Heart right ventricle (tissue), 16 donors: ENCODE measurements at regions not wholly inside any gene's neighbourhood (a gene's known extent, or its start where the extent isn't known, plus 50 kb on each side); places are given as distances from the start of the nearest gene placed in this dataset.

Source experiments
- ATAC-seq, 8 donors: fragments of 200-7000 bp; cut with Tn5 transposase; one replicate each; pipeline ENCODE4 v1.9.1; 2020; ENCODE audit warnings: mild to moderate bottlenecking in 8 of 8, moderate library complexity in 8 of 8, moderate number of reproducible peaks in 1 of 8
- DNase-seq, 2 donors: peaks; one replicate each; pipeline ENCODE4 v3.0.0-alpha.2; 2020
- H3K27ac ChIP-seq, 10 donors: fragments of 200-600 bp; sonication (generic) in 2 of 10; one replicate each; pipeline versions ENCODE4 v1.5.0 to v1.8.0; 2020 to 2022; ENCODE audit warnings: mild to moderate bottlenecking in 3 of 10
- H3K27me3 ChIP-seq, 7 donors: fragments of 200-600 bp; one replicate each; pipeline ENCODE4 v1.8.0; 2021 to 2022; ENCODE audit warnings: mild to moderate bottlenecking in 2 of 7
- H3K36me3 ChIP-seq, 9 donors: fragments of 200-600 bp; sonication (generic) in 1 of 9; one replicate each; pipeline versions ENCODE4 v1.5.0 to v1.8.0; 2020 to 2022; ENCODE audit warnings: mild to moderate bottlenecking in 2 of 9
- H3K4me1 ChIP-seq, 9 donors: fragments of 200-600 bp; sonication (generic) in 1 of 9; one replicate each; pipeline versions ENCODE4 v1.5.0 to v1.8.0; 2020 to 2022; ENCODE audit warnings: mild to moderate bottlenecking in 4 of 9
- H3K4me3 ChIP-seq, 10 donors: fragments of 200-600 bp; sonication (generic) in 2 of 10; one replicate each; pipeline versions ENCODE4 v1.5.0 to v1.8.0; 2020 to 2022; ENCODE audit warnings: mild to moderate bottlenecking in 7 of 10, moderate library complexity in 2 of 10
- H3K9me3 ChIP-seq, 11 donors: fragments of 200-600 bp in 10 of 11; sonication (generic) in 2 of 11; one replicate each; pipeline versions ENCODE4 v1.5.0 to v1.8.0; 2013 to 2022; ENCODE audit warnings: mild to moderate bottlenecking in 2 of 11, control low read depth in 1 of 11, moderate library complexity in 1 of 11
- WGBS, 2 donors: extraction: QIAGEN DNeasy Blood & Tissue Kit; methylation state at CpG; one replicate each; pipeline ENCODE4 v1.1.7; 2013; ENCODE audit warnings: inconsistent platforms in 1 of 2; 5-methylcytosine and 5-hydroxymethylcytosine counted together
- intact Hi-C, 10 donors: fragments of 100-400 bp; cut with DNase I; formaldehyde crosslinking; loops; one replicate each; pipeline versions ENCODE4 v1.11.1 to v1.14.2; 2022
- TF ChIP-seq, protein P1 (sequence below), 9 donors: fragments of 200-600 bp; sonication (generic) in 2 of 9; IDR thresholded peaks; one replicate each; pipeline versions ENCODE4 v1.5.0 to v1.8.0; 2021 to 2022; ENCODE audit warnings: antibody characterized with exemption in 9 of 9, mild to moderate bottlenecking in 5 of 9, moderate library complexity in 1 of 9
- donor health status: Arrhythmogenic right ventricular cardiomyopathy.
- donor health status: ischemic (EF 13 %, LVEDD 7.1; RV severe dilation, severe dysfunction).
- donor health status: healthy with polysubstance abuse.
- donor health status: DM: no; HTN: yes; CAD: no.
- donor health status: DM: no; HTN: no; CAD: no.
- donor health status: ischemic (EF 25% LVEDD 6.9; RV normal size, moderate dysfunction).
- donor health status: ischemic (EF 25% LVEDD 5.7; RV mildly dilated, moderate dysfunction).
- donor health status: healthy.
- donor health status: DM: yes; HTN: yes; CAD: no.
- donor health status: Ischemic cardiomyopathy.
- donor health status: ischemic (EF 35%, LVEDD 5.7; RV mildly dilated, moderate dysfunction).
- donor health status: nonischemic (EF 11% LVEDD 7.7; RV severe dilation, severe dysfunction).
- donor health status: DM: yes; HTN: yes; CAD: no.
- donor health status: PGD.
- donor health status: ischemic (EF 29% LVEDD 5.4; RV normal size, mild dysfunction).
- donor health status: nonischemic (EF 23%, LVEDD 6.1; RV moderate dilation, normal function).

DNA sequence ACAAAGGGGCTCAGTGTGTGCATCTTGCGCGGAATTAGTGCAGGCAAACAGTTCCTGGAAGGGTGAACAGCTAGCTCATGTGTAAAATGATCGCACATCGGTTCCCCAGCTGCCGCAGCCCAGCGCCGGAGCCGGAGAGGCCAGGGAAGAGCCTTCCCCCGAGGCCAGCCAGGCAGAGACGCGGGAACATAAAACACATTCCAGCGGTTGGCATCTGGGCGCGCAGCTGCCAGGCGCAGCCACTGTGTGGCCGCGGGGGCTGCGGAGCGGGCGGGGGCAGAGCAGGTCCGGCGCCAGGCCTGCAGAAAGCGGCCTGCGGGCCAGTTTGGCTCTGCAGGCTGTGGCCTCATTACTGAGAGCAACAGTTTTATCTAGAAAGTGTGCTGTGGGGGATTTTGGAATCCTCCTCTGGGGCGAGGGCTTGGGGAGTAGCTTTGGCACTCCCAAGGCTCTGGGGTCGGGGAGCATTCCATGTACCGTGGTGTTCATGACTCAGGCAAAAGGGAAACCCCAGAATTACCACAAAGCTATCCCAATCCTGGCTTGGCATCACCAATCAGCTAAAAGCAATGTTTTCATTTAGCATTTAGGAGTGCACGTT lies 74.3 kb downstream of the SAMD9 start:
- ATAC-seq (peak; percentile 8 to 70 (median 42)), DNase-seq (peak in 1 of 2 donors; percentile 24)
- no peaks in the 10 kb centered on the region for H3K36me3 ChIP-seq
- H3K4me3 ChIP-seq: peak overlapping the region in 8 of 10 donors; percentile 16 to 40 (median 31)
- H3K9me3 ChIP-seq: no peaks in the 10 kb centered on the region
- TF ChIP-seq, protein P1, sequence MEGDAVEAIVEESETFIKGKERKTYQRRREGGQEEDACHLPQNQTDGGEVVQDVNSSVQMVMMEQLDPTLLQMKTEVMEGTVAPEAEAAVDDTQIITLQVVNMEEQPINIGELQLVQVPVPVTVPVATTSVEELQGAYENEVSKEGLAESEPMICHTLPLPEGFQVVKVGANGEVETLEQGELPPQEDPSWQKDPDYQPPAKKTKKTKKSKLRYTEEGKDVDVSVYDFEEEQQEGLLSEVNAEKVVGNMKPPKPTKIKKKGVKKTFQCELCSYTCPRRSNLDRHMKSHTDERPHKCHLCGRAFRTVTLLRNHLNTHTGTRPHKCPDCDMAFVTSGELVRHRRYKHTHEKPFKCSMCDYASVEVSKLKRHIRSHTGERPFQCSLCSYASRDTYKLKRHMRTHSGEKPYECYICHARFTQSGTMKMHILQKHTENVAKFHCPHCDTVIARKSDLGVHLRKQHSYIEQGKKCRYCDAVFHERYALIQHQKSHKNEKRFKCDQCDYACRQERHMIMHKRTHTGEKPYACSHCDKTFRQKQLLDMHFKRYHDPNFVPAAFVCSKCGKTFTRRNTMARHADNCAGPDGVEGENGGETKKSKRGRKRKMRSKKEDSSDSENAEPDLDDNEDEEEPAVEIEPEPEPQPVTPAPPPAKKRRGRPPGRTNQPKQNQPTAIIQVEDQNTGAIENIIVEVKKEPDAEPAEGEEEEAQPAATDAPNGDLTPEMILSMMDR (IDR thresholded peaks at IDR 0.05): no peak
- intact Hi-C loops: loop anchor here in 3 of 10 donors (5.0 to 10.0 kb wide), 3 partner anchors 199 to 359 kb away; partner anchors contain the start of gene CDK6 (in 1 of the 3)
- H3K4me1 ChIP-seq: peaks cover 0 to 5% (median 0%) of the 10 kb centered on the region in 9 donors
- no peaks in the 10 kb centered on the region for H3K27me3 ChIP-seq
- WGBS, 2 donors: 22 to 29% methylated on average over 28 of the region's 28 CpGs
- no peak overlapping the region for H3K27ac ChIP-seq

DNA sequence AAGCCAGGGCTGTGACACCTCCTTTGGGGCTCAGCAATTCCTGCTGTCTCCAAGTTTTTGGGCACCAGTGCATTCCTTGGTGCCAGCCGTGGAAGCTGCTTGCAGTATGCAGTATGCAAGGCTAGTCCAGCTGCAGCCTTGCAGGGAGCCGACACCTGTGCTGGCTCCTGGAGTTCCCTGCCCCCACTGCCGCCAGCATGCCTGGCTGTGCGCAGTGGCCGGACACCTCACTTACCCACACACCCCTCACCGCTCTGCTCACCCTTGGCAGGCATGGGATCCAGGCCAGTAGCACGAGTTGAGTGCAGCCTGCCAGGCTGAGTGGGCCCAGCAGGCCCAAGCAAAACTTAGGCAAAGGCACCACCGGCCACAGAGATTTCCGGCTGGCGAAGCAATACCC lies 77.4 kb downstream of the SAMD9 start:
- H3K36me3 ChIP-seq: no peaks in the 10 kb centered on the region
- ATAC-seq: peak in 6 of 8 donors; percentile 50 to 83 (median 63)
- intact Hi-C loops: loop anchor here in 3 of 10 donors (5.0 to 10.0 kb wide), 3 partner anchors 196 to 356 kb away; partner anchors contain the start of gene CDK6 (in 1 of the 3)

DNA sequence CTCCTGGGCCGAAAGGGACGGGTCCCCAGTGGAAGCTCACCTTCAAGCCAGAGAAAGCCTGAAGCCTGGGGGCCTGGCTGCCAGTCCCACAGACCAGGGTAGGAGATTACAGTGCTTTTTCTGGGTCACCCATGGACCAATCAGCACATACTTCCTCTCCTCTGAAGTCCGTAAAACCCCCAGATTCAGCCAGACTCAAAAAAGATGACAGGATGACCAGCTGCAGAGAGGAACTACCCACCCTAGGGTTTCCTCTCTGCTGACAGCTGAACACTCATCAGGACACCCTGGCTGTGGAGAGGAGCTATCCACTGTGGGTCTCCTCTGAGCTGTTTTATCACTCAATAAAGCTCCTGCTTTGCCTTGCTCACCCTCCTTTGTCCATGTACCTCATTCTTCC lies 78.0 kb downstream of the SAMD9 start:
- no peak for ATAC-seq
- no peaks in the 10 kb centered on the region for H3K27me3 ChIP-seq
- H3K4me3 ChIP-seq: no peak overlapping the region
- H3K36me3 ChIP-seq: no peaks in the 10 kb centered on the region
- peaks cover 0 to 3% (median 0%) of the 10 kb centered on the region in 11 donors for H3K9me3 ChIP-seq
- TF ChIP-seq, protein P1 (IDR thresholded peaks at IDR 0.05): no peak
- DNase-seq: no peak
- WGBS, 2 donors: 72 to 74% methylated on average over 3 of the region's 3 CpGs
- H3K27ac ChIP-seq: no peak overlapping the region
- intact Hi-C loops: loop anchor here in 3 of 10 donors (5.0 to 10.0 kb wide), 3 partner anchors 195 to 355 kb away; partner anchors contain the start of gene CDK6 (in 1 of the 3)
- H3K4me1 ChIP-seq: peaks cover 0 to 5% (median 0%) of the 10 kb centered on the region in 9 donors

More for the DNA sequence above, 77.4 kb downstream of the SAMD9 start:
- peaks cover 0 to 2% (median 0%) of the 10 kb centered on the region in 11 donors for H3K9me3 ChIP-seq
- no peaks in the 10 kb centered on the region for H3K27me3 ChIP-seq
- 84 to 86% methylated on average over 10 of the region's 10 CpGs for WGBS, 2 donors
- H3K4me3 ChIP-seq: no peak overlapping the region
- peaks cover 0 to 5% (median 0%) of the 10 kb centered on the region in 9 donors for H3K4me1 ChIP-seq
- H3K27ac ChIP-seq: no peak overlapping the region
- peak in 1 of 2 donors; percentile 44 for DNase-seq
- TF ChIP-seq, protein P1 (IDR thresholded peaks at IDR 0.05): no peak

DNA sequence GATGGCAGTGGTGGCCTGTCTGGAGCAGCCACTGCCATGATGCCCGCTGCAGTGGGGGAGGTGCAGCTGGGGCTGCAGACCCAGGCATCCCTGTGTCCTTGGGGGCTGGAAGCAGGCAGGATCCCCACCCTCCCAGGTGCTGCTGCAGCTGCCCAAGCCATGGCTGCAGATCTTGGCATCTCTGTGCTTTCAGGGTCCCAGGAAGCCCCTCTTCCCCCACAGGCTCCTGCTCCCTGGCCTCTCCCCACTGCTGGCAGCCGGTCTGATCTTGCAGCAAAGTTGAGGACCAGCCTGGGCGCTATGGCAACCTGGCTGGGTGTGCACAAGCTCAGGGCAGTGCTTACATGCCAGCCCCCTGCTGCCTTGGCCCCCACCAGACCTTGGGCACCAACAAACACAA lies 78.5 kb downstream of the SAMD9 start:
- no peaks in the 10 kb centered on the region for H3K36me3 ChIP-seq
- no peak overlapping the region for H3K27ac ChIP-seq

More for the DNA sequence above, 78.5 kb downstream of the SAMD9 start:
- TF ChIP-seq, protein P1 (IDR thresholded peaks at IDR 0.05): no peak
- no peaks in the 10 kb centered on the region for H3K27me3 ChIP-seq
- ATAC-seq: no peak
- peaks cover 0 to 5% (median 0%) of the 10 kb centered on the region in 9 donors for H3K4me1 ChIP-seq
- WGBS, 2 donors: 91 to 92% methylated on average over 3 of the region's 3 CpGs
- no peak for DNase-seq
- intact Hi-C loops: no loop called here
- no peak overlapping the region for H3K4me3 ChIP-seq
- peaks cover 0 to 3% (median 0%) of the 10 kb centered on the region in 11 donors for H3K9me3 ChIP-seq
